ENCODE measurements at regions not wholly inside any gene's neighbourhood (a gene's known extent, or its start where the extent isn't known, plus 50 kb on each side); places are given as distances from the start of the nearest gene placed in this dataset.

GRCh38 chr16:72427051-72427782 lies 255.3 kb upstream of the PMFBP1 start:
- H3K9ac ChIP-seq (ENCODE audit: low read length), result no peak overlapping the region
- no peak overlapping the region for H3K27ac ChIP-seq (ENCODE audit: low read depth, low read length, poor library complexity, severe bottlenecking)
- TF ChIP-seq EZH2 (IDR thresholded peaks at IDR 0.05; ENCODE audit: borderline replicate concordance, low read length), result no peak
- TF ChIP-seq CTCF (IDR thresholded peaks at IDR 0.05; ENCODE audit: low read length), result no peak
- H3K9me2 ChIP-seq (ENCODE audit: low read depth, low read length), result no peaks in the 10 kb centered on the region
- H3K36me3 ChIP-seq (ENCODE audit: insufficient read depth, low read length), result peaks cover 4% of the 10 kb centered on the region; the same call in 1 of the 2 replicates
- H3K4me1 ChIP-seq (ENCODE audit: insufficient read depth, low read length, severe bottlenecking), result no peaks in the 10 kb centered on the region
- H3F3A ChIP-seq (ENCODE audit: insufficient read depth, low read length), result no peaks in the 10 kb centered on the region
- H3K27me3 ChIP-seq (ENCODE audit: insufficient read depth, low read length), result no peaks in the 10 kb centered on the region
- H3K79me2 ChIP-seq (ENCODE audit: insufficient read depth, low read length), result no peaks in the 10 kb centered on the region
- H3K9me3 ChIP-seq (ENCODE audit: low read length), result peaks cover 10% of the 10 kb centered on the region; the same call in 1 of the 2 replicates
- H4K20me1 ChIP-seq (ENCODE audit: insufficient read depth, low read length), result no peaks in the 10 kb centered on the region
- H3K4me3 ChIP-seq (ENCODE audit: low read depth, low read length, poor library complexity, severe bottlenecking), result no peak overlapping the region
- H3K4me2 ChIP-seq (ENCODE audit: low read length), result no peak overlapping the region
- no peak overlapping the region for H2AFZ ChIP-seq (ENCODE audit: low read length)

GRCh38 chr16:72426386-72426785 lies 254.4 kb upstream of the PMFBP1 start:
- Histone ChIP-seq H3K36me3 (ENCODE audit: insufficient read depth, low read length) (peaks cover 4% of the 10 kb centered on the region; the same call in 1 of the 2 replicates), H3K79me2 (ENCODE audit: insufficient read depth, low read length) (no peaks in the 10 kb centered on the region), H4K20me1 (ENCODE audit: insufficient read depth, low read length) (no peaks in the 10 kb centered on the region), H3F3A (ENCODE audit: insufficient read depth, low read length) (no peaks in the 10 kb centered on the region), H3K9me2 (ENCODE audit: low read depth, low read length) (no peaks in the 10 kb centered on the region), H3K4me1 (ENCODE audit: insufficient read depth, low read length, severe bottlenecking) (no peaks in the 10 kb centered on the region), H3K27me3 (ENCODE audit: insufficient read depth, low read length) (no peaks in the 10 kb centered on the region), H3K9ac (ENCODE audit: low read length) (no peak overlapping the region), H3K27ac (ENCODE audit: low read depth, low read length, poor library complexity, severe bottlenecking) (no peak overlapping the region), H3K4me3 (ENCODE audit: low read depth, low read length, poor library complexity, severe bottlenecking) (no peak overlapping the region), H3K9me3 (ENCODE audit: low read length) (peaks cover 10% of the 10 kb centered on the region; the same call in 1 of the 2 replicates), H3K4me2 (ENCODE audit: low read length) (no peak overlapping the region), H2AFZ (ENCODE audit: low read length) (no peak overlapping the region)
- TF ChIP-seq CTCF (IDR thresholded peaks at IDR 0.05; ENCODE audit: low read length) (no peak), EZH2 (IDR thresholded peaks at IDR 0.05; ENCODE audit: borderline replicate concordance, low read length) (no peak)

- Histone ChIP-seq H3K9ac (ENCODE audit: low read length) (no peak overlapping the region), H3K9me2 (ENCODE audit: low read depth, low read length) (no peaks in the 10 kb centered on the region), H2AFZ (ENCODE audit: low read length) (no peak overlapping the region), H3K4me1 (ENCODE audit: insufficient read depth, low read length, severe bottlenecking) (no peaks in the 10 kb centered on the region), H3K27ac (ENCODE audit: low read depth, low read length, poor library complexity, severe bottlenecking) (no peak overlapping the region), H3K4me2 (ENCODE audit: low read length) (no peak overlapping the region), H4K20me1 (ENCODE audit: insufficient read depth, low read length) (no peaks in the 10 kb centered on the region), H3K4me3 (ENCODE audit: low read depth, low read length, poor library complexity, severe bottlenecking) (no peak overlapping the region), H3K79me2 (ENCODE audit: insufficient read depth, low read length) (no peaks in the 10 kb centered on the region), H3K36me3 (ENCODE audit: insufficient read depth, low read length) (peaks cover 4% of the 10 kb centered on the region; the same call in 1 of the 2 replicates), H3K9me3 (ENCODE audit: low read length) (peaks cover 10% of the 10 kb centered on the region; the same call in 1 of the 2 replicates), H3F3A (ENCODE audit: insufficient read depth, low read length) (no peaks in the 10 kb centered on the region), H3K27me3 (ENCODE audit: insufficient read depth, low read length) (no peaks in the 10 kb centered on the region)
- TF ChIP-seq EZH2 (IDR thresholded peaks at IDR 0.05; ENCODE audit: borderline replicate concordance, low read length) (no peak), CTCF (IDR thresholded peaks at IDR 0.05; ENCODE audit: low read length) (no peak)
Measured at GRCh38 chr16:72425571-72426341, 253.8 kb upstream of the PMFBP1 start.

Measured in OCI-LY1 (cell line).